AML-193 (cell line): ENCODE measurements at regions not wholly inside any gene's neighbourhood (a gene's known extent, or its start where the extent isn't known, plus 50 kb on each side); places are given as distances from the start of the nearest gene placed in this dataset.

Experiments used
- DNase-seq, 2 experiments: peaks; one replicate each; lab custom pipeline; 2025; lab: John Stamatoyannopoulos, UW

DNA sequence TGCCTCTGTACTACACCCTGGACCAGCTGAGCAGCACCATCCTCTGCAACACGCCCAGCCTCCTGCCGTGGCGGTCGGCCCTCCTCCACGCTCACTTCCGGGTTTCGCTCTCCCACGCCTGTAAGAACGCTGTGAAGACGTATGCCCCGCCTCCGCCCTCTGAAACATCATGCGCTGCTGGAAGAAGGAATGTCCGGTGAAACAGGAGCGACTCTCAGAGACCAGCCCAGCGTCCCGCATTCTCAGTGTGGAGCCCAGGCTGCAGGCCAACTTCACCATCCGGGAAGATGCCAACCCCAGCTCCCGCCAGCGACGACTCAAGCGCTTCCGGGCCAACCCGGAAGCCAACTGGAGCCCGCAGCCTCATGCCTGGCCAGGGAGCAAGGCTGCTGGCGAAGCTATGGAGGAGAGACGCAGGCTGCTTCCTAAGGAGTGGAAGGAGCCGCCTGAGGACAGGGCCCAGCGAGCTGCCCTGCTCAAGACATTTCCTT is 186.1 kb upstream of the SLITRK2 start:
- DNase-seq = no peak

DNA sequence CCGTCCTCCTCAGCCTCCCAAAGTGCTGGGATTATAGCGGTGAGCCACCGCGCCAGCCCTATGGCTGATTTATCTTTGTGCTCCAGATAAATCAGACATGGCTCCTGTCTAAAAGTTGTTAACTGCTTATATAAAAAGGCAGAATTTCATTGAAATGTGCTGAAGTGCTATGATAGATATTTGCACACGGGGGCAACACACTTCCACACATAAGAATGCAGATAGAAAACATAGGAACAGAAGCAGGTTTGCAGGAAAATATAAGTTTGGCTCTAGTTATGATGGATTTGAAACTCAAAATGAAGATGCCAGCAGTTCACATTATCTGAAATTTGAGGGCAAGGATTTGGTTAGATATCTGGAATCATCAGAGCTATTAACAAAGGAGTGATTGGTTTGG is 163.1 kb upstream of the SLITRK2 start:
- DNase-seq = no peak

DNA sequence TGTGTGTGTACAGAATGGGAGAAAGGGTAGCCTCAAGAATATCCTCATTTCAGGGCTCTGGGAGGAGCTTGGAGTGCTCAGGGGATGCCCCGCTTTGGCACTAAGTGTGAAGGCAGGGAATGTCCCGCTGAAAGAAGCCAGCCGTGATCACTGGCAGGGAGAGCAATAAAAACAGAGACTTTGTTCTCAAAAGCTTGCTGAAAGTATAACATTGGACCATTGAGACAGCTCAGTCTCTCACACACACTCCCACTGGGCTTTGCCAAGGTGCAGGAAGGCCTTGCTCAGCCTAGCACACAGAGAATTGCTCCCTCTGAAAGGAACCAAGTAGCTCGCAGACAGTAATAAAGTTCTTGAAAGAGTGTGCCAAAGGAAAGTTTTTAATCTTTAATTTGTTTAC is 143.8 kb upstream of the SLITRK2 start:
- DNase-seq = no peak

DNA sequence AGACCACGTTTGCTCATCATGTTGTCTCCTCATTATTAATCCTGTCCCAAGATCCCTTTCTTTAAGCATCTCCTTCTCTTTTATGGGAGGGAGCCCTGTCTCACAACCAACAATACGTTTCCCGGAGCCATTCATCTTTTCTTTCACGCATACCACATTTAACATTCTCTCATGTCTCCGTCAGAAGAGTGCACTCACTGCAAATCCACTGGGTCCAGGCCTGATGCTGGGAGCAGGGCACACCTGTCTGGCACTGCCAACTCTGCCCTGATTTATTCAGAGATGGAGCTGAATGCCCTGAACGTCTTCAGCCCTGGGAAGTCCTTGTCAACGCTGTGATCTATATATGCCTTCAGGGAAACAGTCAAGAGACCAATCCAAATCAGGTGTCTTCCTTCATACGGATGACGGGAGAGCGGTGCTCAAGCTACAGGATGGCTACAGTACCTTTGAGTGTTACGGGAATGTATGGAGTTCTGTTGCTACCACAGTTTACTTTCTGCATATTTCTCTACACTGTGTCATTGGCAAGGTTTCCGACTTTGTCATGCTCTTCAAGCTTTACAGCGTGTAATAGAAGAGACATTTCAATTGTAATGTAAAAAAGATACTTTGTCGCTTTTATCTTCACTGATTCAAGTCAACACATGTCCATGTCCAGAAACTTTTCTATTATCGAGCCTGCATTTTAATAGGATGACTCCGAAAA is 140.4 kb upstream of the SLITRK2 start:
- DNase-seq = no peak

DNA sequence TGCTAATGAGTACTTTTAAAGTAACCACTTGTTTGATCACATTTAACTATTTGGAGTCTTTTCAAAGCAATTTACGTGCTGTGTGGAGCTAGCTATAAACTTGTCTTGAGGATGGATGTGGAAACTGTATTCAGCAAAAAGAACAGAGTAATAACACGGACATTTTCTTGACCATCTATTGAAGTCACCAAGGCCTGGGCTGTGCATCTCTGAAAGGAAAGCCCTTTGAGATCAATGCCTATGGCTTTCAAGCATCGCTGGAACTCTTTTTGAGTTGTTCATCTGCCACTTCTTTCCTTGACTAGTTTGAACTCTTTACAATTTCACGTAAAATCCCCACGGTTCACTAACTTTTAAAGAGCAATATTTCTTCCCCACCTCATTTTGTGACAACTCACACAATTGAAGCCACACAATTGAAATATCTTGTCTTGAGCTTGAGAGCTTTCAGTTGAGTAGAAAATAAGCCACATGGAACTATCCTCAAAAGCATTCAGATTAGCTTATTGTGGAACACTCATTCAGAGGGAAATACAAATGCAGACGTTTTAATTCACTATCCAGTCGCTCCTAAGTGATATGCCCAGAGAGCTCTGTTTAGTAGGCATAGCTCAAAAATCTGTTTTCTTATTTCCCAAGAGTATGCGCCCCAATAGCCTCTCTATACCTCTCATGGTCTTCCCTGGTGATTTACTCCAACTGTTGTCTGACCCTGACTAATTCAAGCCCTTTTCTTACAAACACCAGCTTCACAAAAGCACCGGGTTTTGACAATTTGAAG is 134.9 kb upstream of the SLITRK2 start:
- no peak for DNase-seq

DNA sequence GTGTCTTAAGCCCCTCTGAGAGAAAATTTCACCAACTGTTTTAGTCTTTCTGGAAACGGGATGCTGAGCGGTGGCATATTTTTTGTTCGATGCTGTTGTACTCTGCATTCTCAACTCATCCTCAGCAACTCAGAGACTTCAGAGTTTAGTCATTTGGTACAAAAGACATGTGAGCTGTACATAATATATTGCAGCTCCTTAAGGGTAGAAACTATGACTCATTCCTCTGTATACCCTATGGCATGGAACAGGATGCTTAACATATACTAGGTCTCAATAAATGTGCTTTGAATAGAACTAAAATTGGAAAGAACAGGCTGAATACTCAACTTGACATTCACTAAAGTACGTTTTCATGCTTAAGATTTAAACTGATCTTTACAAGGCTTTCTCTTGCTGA is 130.5 kb upstream of the SLITRK2 start:
- DNase-seq = no peak

DNA sequence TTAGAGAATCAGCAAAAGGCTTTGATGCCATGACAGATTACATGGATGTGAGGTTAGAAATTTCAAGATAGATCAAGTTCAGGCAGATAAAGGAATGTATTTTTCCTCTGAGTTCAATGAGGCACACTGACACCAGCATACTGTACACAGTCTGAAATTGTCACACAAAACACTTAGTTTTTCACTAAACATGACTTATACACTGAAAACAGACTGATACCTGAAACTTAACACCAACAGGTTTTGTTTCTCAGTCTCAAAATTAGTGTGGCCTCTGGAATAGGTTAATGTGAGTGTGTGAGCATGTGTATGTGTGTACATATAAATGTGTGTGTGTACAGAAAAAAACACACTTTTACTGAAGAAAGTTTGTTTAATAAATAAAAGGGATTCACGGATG is 129.9 kb upstream of the SLITRK2 start:
- no peak for DNase-seq

DNA sequence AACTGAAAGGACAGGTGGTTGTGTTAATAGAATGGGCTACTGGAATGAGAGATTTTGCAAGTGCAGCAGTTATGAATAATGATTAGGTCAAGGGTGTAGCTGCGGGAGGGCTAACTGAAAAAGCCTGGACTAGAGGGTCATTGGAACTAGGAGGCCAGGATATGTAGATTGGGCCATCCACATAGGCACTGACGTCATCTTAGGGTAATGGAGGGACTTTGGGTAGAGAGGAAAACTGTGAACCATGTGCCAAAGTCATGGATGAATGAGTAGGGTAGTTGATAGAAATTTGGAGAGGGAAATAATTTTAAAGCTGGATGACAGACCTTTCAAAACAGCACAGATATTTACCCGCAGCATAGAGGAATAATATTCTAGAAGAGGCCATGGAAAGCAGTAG is 123.6 kb upstream of the SLITRK2 start:
- DNase-seq = no peak

DNA sequence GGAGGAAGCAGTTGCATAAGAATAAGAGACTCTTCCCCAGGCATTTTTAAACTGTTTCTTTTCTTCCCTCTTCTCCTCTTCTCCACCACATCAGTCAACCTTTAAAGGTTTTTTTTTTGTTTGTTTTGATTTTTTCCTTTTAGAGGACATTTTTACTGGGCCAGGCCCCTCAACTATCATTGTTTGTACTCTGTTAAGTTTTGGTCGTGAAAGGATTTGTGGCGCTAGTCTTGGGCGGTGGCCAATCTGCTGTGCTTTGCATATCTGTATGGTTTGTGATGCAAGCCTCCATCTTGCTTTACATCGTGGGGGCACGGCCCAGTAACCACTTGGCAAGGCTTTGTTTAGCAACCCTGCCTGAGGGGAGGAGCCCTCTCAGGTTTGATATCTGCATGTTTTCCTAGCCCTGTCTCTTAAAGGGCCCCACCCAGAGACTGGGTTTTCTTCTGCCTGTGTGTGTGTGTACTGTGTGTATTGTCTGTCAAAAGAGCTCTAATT is 101.9 kb upstream of the SLITRK2 start:
- DNase-seq = no peak

DNA sequence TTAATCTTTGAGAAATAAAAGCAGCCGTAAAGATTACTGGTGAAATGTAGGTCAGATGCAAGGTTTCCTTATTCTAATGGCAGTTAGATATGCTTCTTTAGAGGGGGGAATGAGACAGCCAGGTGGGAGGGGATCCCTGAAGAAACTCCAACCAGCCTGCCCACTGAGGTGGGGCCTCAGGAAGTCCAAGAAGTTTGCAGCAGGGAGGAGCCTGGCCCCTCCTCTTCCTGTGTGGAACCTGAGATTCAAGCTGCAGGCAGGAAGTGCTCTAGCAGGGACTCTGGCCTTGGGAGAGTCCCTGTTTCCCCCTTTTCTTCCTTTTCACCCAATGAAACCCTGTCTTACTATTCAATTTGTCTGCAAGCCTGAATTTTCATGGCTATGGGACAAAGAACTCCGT is 101.4 kb upstream of the SLITRK2 start:
- no peak for DNase-seq

DNA sequence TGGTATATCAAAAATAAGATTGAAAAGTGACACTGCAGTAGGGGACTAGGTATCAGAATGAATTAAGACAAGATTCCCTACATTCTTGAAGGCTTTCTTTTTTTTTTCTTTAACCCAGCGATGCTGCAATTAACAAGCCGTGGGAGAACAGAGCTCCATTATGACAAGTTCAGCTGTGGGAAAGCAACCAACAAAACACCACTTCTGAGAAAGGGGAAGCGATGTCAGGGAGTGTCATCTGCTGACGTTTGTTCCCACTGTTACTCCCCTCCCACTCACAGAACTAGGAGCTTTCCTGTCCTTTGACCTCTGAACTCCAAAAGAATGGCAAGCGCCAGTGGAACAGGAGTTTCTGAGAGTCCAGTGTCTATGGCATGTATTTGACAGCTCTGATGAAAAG is 90.2 kb upstream of the SLITRK2 start:
- no peak for DNase-seq

DNA sequence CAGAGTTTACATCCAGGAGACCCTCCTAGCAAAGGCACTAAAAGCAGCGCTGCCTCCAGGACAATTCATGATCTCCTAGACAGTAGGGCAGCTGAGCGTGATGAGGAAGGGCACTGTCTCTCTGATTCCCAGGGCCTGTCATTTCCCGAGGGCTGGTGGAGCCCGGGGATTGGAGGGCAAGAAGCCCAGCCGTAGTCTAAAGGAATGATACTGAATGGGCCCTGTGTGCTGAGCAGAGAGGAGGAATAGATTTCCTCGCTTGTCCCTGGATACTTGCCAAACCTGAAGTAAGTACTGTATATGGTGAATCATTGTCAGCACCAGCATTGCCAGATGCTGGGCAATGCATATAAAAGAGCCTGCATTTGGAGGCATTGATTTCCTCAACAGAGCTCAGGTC is 88.0 kb upstream of the SLITRK2 start:
- no peak for DNase-seq

DNA sequence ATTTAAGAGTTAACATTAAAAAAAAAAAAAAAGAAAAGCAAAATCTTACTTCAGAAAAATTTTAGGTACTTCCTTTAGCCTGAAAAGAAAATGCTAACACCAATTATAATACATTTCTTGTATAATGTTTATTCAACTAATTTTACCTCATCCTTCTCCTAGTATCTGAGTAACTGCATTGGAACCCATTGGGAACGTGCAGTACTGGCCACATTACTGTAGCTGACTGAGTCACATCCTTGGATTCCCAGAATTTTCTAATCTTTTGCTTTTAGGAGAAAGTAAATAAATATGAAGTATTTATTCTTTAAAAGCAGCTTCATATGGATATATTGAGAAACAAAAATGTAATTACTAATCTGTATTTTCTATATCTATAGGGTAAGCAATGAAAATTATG is 82.6 kb upstream of the SLITRK2 start:
- no peak for DNase-seq

DNA sequence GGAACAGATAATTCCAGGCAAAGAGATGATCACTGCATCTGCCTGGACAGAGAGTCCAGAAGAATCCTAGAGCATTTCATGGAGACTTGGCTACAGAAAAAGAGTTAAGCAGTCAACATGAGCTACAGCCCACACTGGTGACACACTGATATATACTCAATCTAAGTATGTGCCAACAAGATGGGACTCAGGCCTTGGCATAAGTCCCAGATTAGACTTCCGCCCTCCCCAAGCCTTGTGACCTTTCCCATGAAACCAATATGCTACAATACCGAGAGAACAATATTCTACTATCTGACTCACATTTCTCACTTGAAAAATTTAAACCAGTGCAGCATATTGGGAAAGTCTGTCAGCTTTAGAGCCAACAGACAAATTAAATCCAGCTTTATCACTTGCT is 65.7 kb upstream of the SLITRK2 start:
- no peak for DNase-seq
